Neutrophil (primary cell): ENCODE measurements at regions not wholly inside any gene's neighbourhood (a gene's known extent, or its start where the extent isn't known, plus 50 kb on each side); places are given as distances from the start of the nearest gene placed in this dataset.
"Not testable (repeated sequence)": the region's sequence is repeated elsewhere in the genome, so short reads cannot be mapped to it uniquely, and the experiment has no call there.

Experiments
- H3K27ac ChIP-seq: fragments of 200-600 bp; sonication (generic); 2 replicates; pipeline ENCODE4 v1.5.1; 2016; ENCODE audit warnings: mild to moderate bottlenecking, moderate library complexity
- H3K27me3 ChIP-seq: fragments of 200-600 bp; sonication (generic); 2 replicates; pipeline ENCODE4 v1.6.0; 2016; ENCODE audit warnings: mild to moderate bottlenecking
- H3K36me3 ChIP-seq: fragments of 200-600 bp; sonication (generic); 2 replicates; pipeline ENCODE4 v1.5.1; 2017
- H3K4me1 ChIP-seq, 2 experiments: fragments of 200-600 bp in 1 of 2; sonication (generic) in 1 of 2; 1 replicate in 1 of 2; 2 replicates in 1 of 2; pipeline versions ENCODE4 v1.5.1 to v1.6.1; 2013 to 2016; ENCODE audit warnings: low read depth in 1 of 2, low read length in 1 of 2, mild to moderate bottlenecking in 1 of 2, moderate library complexity in 1 of 2; ENCODE audit not compliant: control insufficient read depth in 1 of 2, insufficient read depth in 1 of 2
- H3K4me3 ChIP-seq, 2 experiments: fragments of 200-600 bp in 1 of 2; sonication (generic) in 1 of 2; 1 replicate in 1 of 2; 2 replicates in 1 of 2; pipeline ENCODE4 v1.5.1; 2013 to 2016; ENCODE audit warnings: low read depth in 1 of 2, low read length in 1 of 2, mild to moderate bottlenecking in 1 of 2, moderate library complexity in 1 of 2
- H3K9me3 ChIP-seq: fragments of 200-600 bp; sonication (generic); 2 replicates; pipeline ENCODE4 v1.5.1; 2016
- TF ChIP-seq, protein P1 (sequence below): fragments of 200-600 bp; sonication (generic); IDR thresholded peaks from 2 replicates; pipeline ENCODE4 v1.5.1; 2016; ENCODE audit warnings: antibody characterized with exemption

DNA sequence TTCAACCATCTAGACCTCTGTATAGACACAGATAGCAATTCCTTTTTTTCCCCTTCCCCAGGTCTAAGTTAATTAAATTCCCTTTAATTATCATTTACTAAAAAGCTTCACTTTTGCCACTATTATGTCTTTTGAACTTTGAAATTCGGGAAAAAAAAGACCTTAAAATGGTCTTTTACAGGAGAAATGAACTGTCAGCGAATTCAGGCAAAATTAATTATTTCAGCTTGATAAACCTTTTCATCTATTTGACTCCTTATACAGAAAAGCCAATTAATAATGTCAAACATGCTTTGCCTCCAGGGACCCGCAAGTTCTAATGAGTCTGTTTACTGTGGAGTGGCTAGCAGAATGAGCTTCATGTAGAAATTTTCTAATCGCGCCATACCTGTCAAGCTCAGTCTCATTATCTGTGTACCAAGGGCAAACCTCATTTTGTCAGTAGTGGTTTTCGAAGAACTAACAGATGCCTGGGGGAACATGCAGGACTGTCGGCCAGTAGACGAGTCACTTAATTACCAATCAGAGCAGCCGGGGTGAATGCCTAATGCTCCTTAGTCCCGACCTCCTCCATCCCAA lies 287.7 kb downstream of the INSIG2 start:
- Histone ChIP-seq H3K27me3 (peaks cover 19% of the 10 kb centered on the region), H3K27ac (no peak overlapping the region), H3K9me3 (no peaks in the 10 kb centered on the region), H3K36me3 (no peaks in the 10 kb centered on the region), H3K4me1 (peaks cover 18 to 34% of the 10 kb centered on the region in 2 experiments), H3K4me3 (no peak overlapping the region)
- TF ChIP-seq, protein P1, sequence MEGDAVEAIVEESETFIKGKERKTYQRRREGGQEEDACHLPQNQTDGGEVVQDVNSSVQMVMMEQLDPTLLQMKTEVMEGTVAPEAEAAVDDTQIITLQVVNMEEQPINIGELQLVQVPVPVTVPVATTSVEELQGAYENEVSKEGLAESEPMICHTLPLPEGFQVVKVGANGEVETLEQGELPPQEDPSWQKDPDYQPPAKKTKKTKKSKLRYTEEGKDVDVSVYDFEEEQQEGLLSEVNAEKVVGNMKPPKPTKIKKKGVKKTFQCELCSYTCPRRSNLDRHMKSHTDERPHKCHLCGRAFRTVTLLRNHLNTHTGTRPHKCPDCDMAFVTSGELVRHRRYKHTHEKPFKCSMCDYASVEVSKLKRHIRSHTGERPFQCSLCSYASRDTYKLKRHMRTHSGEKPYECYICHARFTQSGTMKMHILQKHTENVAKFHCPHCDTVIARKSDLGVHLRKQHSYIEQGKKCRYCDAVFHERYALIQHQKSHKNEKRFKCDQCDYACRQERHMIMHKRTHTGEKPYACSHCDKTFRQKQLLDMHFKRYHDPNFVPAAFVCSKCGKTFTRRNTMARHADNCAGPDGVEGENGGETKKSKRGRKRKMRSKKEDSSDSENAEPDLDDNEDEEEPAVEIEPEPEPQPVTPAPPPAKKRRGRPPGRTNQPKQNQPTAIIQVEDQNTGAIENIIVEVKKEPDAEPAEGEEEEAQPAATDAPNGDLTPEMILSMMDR, result no peak

DNA sequence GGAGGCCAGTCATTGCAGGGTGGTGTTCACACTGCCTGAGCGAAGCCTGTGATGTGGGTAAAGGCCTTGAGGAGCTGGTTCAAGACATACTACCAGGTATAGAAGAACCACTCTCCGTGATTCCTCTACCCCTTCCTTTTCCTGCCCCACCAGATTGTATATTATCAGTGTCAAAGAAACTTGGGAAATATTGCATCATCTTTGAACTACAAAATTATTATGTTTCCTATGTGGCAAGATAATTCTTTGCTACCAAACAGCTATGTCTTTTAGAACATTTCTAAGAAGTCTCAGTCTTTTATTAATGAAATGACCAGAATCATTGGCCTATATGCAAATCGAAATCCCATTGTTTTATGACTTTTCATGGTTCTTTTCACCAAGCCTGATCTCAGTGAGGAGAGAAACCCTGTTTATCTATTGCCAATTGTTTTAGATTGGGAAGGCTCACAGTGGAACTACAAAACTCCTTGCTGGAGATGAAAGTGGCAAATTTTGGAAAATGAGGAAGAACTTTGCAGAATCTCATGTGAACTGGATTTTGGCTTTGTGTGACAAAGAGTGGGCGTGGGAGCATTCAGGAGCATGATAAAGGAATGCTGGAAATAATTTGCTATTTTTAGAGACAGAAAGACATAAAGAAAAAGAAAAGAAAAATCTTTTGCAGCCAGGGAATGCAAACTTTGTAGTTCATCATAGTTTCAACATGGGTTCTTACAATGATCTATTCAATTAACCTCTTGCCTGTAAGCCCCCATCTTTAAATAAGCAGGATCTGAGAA lies 286.9 kb downstream of the INSIG2 start:
- no peaks in the 10 kb centered on the region for H3K9me3 ChIP-seq
- peaks cover 15% of the 10 kb centered on the region for H3K27me3 ChIP-seq
- no peak overlapping the region for H3K4me3 ChIP-seq
- H3K4me1 ChIP-seq, result peaks cover 18 to 34% of the 10 kb centered on the region in 2 experiments
- TF ChIP-seq, protein P1, result no peak
- no peak overlapping the region for H3K27ac ChIP-seq
- H3K36me3 ChIP-seq, result no peaks in the 10 kb centered on the region

- Histone ChIP-seq H3K4me3 (no peak overlapping the region), H3K27ac (no peak overlapping the region), H3K4me1 (peaks cover 18 to 34% of the 10 kb centered on the region in 2 experiments), H3K36me3 (no peaks in the 10 kb centered on the region), H3K9me3 (no peaks in the 10 kb centered on the region), H3K27me3 (peaks cover 11% of the 10 kb centered on the region)
- TF ChIP-seq, protein P1, result no peak
Observed at GRCh38 chr2:118372886-118373830, 284.9 kb downstream of the INSIG2 start.

DNA sequence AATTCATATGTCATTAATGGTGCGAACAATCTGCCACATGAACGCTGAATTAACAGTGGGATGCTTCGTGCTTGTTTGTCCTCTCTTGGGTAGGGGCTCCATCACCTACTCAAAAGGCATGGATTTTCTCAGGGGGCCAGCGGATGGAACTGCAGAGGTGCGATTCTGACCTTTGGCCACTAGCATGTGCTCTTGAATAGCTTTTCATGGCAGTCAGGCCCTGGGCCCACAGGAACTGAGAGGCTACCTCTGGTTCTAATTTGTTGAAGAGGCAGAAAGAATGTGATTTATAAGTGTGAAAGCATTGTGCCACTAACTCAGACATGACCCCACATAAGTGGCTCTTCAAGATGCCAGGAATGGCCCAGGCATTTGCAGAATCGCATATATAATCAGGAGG lies 283.2 kb downstream of the INSIG2 start:
- Histone ChIP-seq H3K4me3 (no peak overlapping the region), H3K9me3 (no peaks in the 10 kb centered on the region)

GRCh38 chr2:118369521-118369920 lies 281.2 kb downstream of the INSIG2 start:
- not testable (repeated sequence) for H3K36me3 ChIP-seq, H3K9me3 ChIP-seq, H3K27ac ChIP-seq, H3K4me3 ChIP-seq
- Histone ChIP-seq H3K27me3 (peaks cover 20% of the 10 kb centered on the region), H3K4me1 (peaks cover 18 to 28% of the 10 kb centered on the region in 2 experiments)

More for the DNA sequence above, 283.2 kb downstream of the INSIG2 start:
- Histone ChIP-seq H3K36me3 (no peaks in the 10 kb centered on the region), H3K27ac (no peak overlapping the region), H3K27me3 (peaks cover 8% of the 10 kb centered on the region), H3K4me1 (peaks cover 18 to 34% of the 10 kb centered on the region in 2 experiments)
- TF ChIP-seq, protein P1, result no peak
